ENCODE measurements at regions not wholly inside any gene's neighbourhood (a gene's known extent, or its start where the extent isn't known, plus 50 kb on each side); places are given as distances from the start of the nearest gene placed in this dataset.

DNA sequence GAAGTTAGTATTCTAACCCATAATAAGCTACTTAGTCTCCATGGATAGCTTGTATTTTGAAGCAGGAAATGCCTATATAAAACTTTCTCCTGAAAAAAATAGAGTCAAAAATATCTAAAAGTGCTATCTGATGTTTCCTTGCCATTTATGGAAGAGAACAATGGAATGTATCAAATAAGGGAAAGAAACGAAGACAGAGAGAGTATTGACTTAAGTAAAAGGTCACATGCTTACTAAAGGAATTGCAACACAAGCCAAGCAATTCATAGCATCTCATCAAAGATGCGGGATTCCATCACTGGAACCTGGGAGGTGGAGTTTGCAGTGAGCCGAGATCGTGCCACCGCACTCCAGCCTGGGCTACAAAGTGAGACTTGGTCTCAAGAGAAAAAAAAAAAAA, 112.9 kb upstream of the DTNBP1 start:
- no peak for TF ChIP-seq CTCF (IDR thresholded peaks at IDR 0.05; ENCODE audit: low read depth, low read length)

DNA sequence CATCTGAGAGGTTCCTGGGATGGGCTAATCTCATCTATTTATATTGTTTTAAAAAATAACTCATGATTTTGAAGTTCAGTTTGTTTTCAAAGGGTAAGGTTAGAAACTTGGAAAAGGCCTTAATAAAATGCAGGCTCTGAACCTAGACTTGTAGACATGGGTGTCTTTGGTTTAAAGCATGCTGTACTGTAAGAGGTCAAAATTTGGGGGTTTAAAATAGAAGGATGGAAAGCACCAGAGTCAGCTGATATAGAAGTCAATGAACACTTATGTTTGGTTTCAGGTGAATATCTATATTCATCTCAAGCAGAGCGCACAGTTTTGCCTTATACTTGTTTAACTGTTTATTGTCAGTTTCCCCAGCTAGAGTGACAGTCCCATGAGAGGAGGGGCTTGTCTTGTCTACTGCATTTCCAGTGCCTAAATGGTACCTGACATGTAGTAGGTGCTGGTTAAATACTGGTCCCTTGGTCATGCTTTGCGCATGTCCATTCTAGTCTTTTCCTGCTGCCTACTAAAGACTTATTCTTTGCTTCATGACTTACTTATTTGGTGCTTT, 112.3 kb upstream of the DTNBP1 start:
- no peak overlapping the region for H3K4me3 ChIP-seq (ENCODE audit: low read depth, low read length)
- no peak for TF ChIP-seq CTCF (IDR thresholded peaks at IDR 0.05; ENCODE audit: low read depth, low read length)

More for the DNA sequence above, 112.9 kb upstream of the DTNBP1 start:
- H3K4me3 ChIP-seq (ENCODE audit: low read depth, low read length) = no peak overlapping the region

- no peak for TF ChIP-seq CTCF (IDR thresholded peaks at IDR 0.05; ENCODE audit: low read depth, low read length)
- H3K4me3 ChIP-seq (ENCODE audit: low read depth, low read length) = no peak overlapping the region
Observed at GRCh38 chr6:15773806-15774410, 111.1 kb upstream of the DTNBP1 start.

DNA sequence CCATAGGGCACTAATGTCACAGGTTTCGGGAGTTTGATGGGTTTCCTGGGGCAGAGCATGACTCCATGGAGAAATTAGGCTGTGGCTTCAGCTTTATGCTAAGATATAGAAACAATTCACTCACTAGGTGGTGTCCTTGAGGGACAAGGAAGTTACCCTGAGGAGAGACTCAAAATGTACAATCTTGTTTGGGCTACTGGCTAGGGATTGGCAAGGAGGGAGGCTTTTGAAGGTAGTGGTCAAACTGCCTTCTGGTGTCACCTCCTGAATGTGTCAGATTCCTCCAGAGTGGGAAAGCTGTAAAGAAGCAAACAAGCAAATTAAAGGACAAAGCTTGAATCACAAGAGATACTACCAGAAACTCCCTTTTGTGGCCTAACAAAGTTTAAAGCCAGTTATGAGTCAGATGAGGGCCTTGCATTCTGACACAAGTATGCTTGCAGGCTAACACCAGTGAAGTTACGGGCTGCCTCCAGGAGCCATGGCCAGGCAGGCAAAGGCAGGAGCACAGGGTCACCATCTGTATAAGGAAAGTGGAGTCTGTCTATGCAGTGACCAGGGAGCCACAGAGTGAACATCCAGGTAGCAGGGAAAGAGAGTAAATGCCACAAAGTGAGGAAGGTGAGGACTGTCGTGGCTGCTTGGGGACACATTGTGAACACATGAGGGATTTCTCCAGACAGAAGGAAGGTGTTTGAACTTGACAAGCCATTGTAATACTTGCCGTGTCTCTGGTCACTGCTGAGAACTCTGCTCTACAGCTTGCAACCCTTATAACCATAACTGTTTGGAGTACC, 107.7 kb upstream of the DTNBP1 start:
- no peak overlapping the region for H3K4me3 ChIP-seq (ENCODE audit: low read depth, low read length)
- no peak for TF ChIP-seq CTCF (IDR thresholded peaks at IDR 0.05; ENCODE audit: low read depth, low read length)

DNA sequence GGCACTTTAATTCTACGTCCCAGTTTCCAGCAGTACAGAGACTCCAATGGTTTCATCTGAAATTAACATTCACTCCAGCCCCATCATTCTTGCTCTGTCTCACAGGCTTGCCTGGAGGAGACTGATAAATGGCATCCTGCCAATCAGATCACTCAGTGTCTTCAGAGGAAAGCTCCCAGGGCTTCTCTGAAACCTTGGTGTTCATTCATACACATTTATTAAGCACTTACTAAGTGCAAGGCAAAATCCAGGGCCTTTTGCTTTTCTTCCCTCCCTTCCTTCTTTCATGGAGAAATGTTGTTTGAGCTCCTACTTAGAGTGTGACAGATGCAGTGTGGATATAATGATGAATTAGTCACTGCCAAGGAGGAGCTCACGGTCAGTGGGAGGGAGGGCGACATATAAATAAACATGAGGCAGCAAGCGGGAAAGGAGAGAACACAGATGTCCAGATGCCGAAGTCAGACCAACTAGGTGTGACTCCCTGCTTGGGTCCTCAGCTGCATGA, 106.7 kb upstream of the DTNBP1 start:
- TF ChIP-seq CTCF (IDR thresholded peaks at IDR 0.05; ENCODE audit: low read depth, low read length) = no peak
- H3K4me3 ChIP-seq (ENCODE audit: low read depth, low read length) = no peak overlapping the region

GRCh38 chr6:15768999-15769398, 106.2 kb upstream of the DTNBP1 start:
- no peak for TF ChIP-seq CTCF (IDR thresholded peaks at IDR 0.05; ENCODE audit: low read depth, low read length)
- H3K4me3 ChIP-seq (ENCODE audit: low read depth, low read length) = no peak overlapping the region

- no peak overlapping the region for H3K4me3 ChIP-seq (ENCODE audit: low read depth, low read length)
- TF ChIP-seq CTCF (IDR thresholded peaks at IDR 0.05; ENCODE audit: low read depth, low read length) = no peak
Observed at GRCh38 chr6:15763837-15764236, 101.0 kb upstream of the DTNBP1 start.

All from WI38 (cell line).